ENCODE measurements at regions not wholly inside any gene's neighbourhood (a gene's known extent, or its start where the extent isn't known, plus 50 kb on each side); places are given as distances from the start of the nearest gene placed in this dataset.

DNA sequence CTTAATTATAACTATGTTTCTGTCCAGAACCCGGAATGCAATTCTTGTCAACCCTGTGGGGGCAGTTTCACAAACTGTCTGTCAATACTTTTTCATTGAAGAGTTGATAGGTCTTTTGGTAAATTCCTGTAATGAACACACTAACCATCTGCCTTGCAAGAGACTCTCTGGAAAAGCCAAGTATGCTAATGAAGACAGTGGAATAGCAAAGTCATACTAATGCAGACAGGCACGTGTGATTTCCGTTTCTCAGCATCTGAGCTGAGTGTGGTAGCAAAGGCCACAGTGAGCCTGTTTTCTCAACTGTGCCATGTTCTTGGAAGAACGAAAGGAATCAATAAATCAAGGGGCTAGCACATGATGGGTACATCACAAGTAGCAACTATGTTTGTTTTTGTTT is 494.1 kb upstream of the NRP1 start:
- TF ChIP-seq POLR2A (IDR thresholded peaks at IDR 0.05; ENCODE audit: low read depth, low read length) (no peak), POLR2AphosphoS5 (IDR thresholded peaks at IDR 0.05; ENCODE audit: low read depth, low read length) (no peak), TAF1 (IDR thresholded peaks at IDR 0.05; ENCODE audit: borderline replicate concordance, low read depth, low read length) (no peak)
